NCI-H524 (cell line): ENCODE measurements at regions not wholly inside any gene's neighbourhood (a gene's known extent, or its start where the extent isn't known, plus 50 kb on each side); places are given as distances from the start of the nearest gene placed in this dataset.

ENCODE experiments used
- DNase-seq, 2 experiments: peaks; one replicate each; lab custom pipeline; 2025; lab: John Stamatoyannopoulos, UW

- no peak for DNase-seq
Observed at GRCh38 chr2:215687149-215688031, 251.5 kb upstream of the FN1 start.

GRCh38 chr2:215685238-215685990, 249.5 kb upstream of the FN1 start:
- no peak for DNase-seq

DNA sequence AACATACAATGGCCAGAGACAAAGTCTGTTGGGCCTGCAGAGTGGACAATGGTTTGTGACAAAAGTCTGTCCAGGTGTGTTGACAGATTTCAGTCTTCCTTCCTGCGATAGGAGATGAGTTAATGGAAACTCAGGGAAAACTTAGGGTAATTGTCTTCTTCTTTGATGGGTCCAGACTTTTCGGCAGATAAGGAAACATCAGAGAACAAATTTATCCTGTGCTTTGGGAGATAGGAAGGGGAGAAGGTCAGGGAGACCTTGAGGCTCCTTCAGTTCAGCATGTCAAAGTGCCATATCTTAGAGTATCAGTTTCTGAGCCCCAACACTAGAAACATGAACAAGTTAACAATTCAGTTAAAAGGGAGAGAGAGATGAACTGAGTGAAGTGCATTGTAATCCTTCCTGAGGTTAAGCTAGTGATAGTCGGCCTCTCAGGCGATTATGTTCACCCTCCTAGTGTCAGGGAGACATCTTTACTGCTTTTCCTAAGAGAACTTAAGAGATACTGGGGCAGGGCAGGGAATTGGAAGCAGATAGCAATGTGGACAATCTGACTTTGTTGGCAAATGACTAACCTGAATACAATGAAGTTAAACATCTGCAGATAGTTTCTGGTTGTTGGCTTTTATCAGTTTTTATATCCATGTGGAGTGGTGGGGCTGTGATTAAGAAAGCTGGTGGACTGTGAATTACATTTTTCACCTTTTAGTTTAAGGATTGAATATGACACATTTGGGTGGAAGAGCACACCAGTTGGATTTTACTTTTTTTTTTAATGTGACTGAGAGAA, 248.8 kb upstream of the FN1 start:
- DNase-seq: no peak

DNA sequence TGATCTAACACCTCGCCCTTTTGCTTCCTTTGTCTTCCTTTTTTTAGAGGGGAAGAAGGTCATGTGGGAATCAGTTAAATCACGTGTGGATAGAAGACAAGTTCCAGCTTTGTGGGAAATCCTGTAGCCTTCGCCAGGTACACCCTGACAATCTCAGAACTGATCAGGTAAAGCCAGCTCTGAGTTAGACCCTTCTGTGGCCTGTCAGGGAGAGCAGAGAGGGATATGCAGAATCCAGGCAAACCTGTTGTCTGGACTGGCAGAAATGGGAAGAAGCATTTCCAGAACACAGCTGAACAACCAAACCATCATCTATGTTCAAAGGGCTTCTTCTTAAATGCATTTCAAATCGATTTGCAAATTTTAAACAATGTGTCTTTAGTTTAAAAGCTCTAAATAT, 247.4 kb upstream of the FN1 start:
- no peak for DNase-seq

DNA sequence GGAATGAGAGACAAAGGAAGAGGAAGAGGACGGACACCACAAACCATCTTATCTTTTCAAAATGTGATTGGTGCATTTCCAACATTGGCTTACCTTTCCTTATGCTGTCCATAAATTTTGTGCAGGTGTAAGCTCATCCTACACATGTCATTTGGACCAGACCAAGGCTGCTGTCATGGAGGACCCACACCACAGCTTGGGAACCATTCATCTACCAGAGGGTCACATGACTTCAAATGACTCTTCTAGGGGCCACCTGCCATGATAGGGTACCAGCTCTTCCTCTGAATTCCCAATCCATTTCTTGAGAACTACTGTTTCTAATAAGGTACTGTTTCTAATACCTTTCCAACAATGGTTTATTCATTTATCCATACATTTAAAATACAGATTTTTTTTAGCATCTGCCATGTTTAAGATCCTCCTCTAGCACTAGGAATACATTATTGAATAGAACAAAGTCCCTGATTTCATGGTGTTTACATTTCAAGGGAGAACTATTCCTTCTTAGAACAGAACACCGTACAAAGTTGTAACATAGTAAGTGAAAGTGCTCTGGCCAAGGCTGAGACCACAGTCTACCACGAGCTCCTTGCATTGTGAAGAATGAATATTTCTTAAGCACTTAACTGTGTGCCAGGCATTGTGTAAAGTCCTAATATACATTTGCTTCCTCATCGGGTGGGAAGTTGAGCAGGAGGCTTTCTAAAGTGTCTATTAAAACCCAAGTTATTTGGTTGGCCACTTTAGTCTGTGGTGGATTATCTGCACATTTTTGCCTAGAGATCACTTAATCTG, 246.1 kb upstream of the FN1 start:
- no peak for DNase-seq

DNA sequence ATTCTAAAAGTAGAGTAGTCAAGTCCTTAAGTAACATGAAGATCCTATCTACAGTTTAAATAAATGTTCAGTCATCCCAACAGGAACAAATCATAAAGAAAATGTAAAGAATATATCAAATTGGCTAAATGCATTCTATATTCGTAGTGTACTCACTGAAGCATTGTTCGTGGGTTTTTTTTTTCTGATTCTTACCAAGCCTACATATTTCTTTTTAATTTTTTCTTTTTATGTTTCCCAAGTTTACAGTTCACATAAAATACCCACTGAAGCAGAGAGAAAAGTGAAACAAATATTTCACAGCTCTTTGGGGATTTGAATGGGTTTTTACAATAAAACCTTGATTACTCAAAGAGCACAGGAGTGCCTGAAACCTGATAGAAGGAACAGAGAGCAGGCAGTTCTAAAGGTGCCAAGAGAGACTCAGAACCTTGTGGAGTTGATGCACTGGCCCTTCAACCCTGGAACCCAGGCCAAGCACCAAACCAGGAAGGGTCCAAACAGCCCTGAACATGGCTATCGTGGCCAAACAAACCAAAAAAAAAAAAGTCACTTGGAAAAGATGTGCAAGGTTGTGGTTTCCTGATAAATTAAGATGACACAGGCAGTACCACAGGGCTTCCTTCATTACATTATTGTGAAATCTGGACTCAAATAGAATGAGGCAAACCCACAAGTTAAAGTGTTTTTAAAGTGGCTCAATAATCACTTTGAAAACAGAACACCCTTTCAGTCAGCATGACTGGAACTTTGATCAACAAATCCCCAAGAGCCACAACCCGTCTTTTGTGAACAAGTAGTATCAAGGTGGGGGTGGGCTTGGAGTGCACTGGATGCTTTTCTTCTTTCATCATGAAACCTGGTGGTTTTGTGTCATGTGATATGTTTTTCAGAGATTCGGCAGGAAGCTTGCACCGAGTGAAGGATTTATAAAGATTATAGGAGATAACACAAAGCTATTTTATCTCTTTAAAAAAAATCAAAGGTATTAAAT, 245.0 kb upstream of the FN1 start:
- DNase-seq: no peak

DNA sequence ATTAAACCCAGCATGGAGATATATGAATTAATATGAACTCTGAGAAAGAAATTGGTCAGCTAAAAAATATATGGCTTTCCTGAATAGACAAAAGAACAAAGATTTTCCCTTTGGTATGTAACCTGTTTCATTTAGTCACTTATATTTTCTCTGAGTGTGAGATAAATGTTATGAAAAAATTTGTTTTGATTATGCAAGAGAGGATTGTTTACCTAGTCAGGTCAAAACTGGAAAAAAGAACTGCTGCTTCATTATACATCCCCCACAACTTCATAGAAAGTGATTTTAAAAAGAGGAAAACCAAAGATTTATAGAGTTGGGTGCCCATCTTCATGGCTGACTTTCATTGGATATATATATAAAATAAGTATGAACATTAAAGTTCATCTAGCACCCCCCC, 242.2 kb upstream of the FN1 start:
- DNase-seq: no peak

GRCh38 chr2:215677481-215677880, 241.6 kb upstream of the FN1 start:
- no peak for DNase-seq

GRCh38 chr2:215672406-215672805, 236.5 kb upstream of the FN1 start:
- no peak for DNase-seq

- DNase-seq: no peak
Observed at GRCh38 chr2:215671691-215672090, 235.8 kb upstream of the FN1 start.

DNA sequence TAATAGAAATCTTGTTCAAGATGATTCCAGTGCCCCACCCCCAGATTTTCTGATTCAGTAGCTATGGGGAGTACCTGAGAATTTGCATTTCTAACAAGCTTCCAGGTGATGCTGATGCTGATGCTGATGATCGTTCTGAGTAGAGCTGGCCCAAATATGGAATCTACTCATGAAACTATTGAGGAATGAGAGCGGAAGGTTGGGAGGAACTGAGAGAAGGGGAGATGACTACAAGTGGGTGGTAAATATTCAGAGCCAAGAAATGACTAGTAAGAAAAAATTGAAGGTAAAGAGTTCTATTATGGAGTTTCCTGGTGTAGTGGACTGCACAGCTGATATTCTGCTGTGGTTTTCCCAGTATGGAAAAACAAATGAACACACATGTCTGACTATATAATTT, 235.4 kb upstream of the FN1 start:
- DNase-seq: no peak

DNA sequence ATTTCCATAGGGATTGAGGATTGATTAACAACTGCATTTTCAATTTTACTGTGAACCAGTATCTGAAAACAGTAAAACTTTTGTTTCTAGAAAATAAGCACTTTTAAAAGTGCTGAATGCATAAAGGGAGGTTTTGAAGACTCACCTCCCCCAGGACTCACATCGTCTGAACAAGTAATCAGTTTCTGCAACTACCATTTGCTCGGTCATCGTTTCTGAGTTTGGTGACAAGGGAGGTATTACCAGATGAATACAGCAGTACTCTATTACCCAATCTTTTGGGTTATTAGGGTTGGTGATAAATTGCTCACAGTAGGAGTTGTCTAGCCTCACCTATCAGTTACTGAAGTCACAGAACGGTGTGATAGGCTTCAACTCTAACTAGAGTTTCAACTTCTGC, 234.5 kb upstream of the FN1 start:
- DNase-seq: no peak

GRCh38 chr2:215668378-215668775, 232.5 kb upstream of the FN1 start:
- peak in 1 of 2 experiments; percentile 59 for DNase-seq

DNA sequence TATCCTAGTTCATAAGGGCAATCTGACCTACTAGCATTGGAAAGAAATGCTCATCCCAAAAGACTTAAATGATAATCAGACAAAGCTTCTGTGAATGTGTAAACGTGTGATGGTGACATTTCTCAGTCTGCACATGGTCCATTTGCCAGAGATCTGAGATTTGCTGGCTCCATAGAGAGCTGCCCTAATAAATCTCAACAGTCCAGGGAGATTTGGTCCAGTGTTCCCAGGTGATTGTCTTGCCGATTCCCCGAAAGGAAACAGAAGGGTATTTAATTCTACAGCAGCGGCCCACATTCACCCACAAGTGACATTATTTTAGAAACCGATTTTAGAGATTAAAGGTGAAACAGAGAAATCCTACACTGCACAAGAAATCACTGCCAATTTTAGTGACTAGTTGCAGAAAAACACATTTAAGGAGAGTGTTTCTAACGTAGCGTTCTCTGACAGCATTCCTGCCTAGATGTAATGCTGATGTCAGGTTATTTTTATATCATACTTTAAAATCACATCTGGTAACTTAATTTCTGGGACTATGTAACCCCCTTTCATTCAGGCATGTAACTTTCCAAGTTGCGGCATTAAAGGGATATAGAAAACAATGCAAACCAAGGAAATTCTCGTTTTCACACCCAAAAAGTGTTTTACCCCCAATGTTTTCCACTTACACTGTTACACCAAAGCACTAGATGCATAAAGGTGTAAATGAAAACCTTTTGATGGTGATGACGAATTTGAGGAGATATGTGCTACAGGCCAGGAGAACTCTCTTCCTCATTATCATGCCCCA, 231.9 kb upstream of the FN1 start:
- DNase-seq: no peak

DNA sequence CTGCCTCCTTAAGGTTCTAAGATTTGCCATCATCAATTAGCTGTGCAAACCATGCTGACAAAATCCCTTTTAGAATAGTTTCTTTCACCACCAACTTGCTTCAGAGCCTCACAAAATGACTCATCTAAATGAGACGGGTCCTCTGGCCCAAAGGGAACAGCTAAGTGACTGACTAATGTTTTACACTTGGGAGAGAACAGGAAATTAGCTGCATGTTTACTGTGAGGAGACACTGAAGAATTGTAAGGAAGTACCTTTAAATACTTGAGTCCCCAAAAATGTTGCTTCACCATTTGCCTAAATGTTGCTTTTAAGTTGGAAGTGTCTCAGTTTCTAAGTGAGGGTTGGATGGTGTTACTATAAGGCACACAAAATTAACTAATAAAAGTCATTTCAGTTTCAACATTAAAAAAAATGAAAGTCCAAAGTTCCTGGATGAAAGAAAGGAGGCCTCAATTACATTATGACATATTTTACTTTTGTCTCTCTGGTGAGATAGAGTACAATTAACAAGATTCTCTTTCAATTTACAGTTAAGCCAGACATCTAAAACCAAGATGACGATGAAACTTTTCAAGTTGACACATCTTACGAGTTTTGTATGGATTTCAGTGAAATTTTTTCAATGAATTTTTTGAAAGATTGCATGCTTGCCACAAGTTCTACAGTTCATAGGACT, 229.1 kb upstream of the FN1 start:
- DNase-seq: no peak

DNA sequence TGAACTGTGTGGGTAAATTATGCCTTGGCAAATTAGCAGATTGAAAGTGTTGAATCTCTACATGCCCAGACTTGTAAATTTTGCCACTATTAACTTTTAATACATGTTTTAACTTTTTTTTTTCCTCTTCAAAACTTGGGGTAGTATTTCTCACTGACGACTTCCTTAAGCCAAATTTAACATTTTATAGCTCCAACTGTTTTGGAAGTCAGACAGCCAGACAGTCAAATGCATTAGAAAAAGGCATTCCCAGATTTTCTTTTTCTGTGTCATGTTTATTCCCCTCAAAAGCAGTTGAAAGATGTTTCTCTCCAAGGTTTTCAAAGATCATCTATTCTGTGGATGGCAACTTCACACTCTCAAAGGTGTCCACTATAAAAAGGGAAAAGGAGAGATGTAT, 226.8 kb upstream of the FN1 start:
- no peak for DNase-seq

GRCh38 chr2:215660687-215661086, 224.8 kb upstream of the FN1 start:
- no peak for DNase-seq

DNA sequence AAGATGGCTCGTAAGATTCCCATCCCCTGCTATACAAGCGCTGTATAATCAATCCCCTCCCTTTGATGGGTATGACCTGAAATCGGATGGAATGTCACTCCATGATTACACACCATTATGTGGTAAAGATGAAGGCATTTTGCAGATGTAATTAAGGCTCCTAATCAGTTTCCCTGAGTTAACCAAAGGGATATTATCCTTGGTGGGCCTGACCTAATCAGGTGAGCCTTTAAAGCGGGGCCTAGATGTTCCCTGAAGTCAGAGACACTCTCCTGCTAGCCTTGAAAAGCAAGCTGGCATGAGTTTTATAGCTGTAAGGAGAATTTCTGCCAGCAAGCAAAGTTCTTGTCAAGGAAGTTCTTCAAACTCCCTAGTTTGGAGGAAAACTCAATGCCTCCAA, 223.8 kb upstream of the FN1 start:
- no peak for DNase-seq
